ENCODE measurements at regions not wholly inside any gene's neighbourhood (a gene's known extent, or its start where the extent isn't known, plus 50 kb on each side); places are given as distances from the start of the nearest gene placed in this dataset.
"Not testable (repeated sequence)": the region's sequence is repeated elsewhere in the genome, so short reads cannot be mapped to it uniquely, and the experiment has no call there.

- Histone ChIP-seq H3K4me3 (ENCODE audit: low read length) (no peak overlapping the region), H3K4me1 (ENCODE audit: control insufficient read depth, insufficient read depth, low read length) (no peaks in the 10 kb centered on the region)
Observed at GRCh38 chr3:181935915-181936314, 224.2 kb downstream of the SOX2 start.

GRCh38 chr3:181936774-181937173 is 225.0 kb downstream of the SOX2 start:
- H3K27ac ChIP-seq (ENCODE audit: low read length), result no peak overlapping the region
- DNase-seq, result no peak
- no peaks in the 10 kb centered on the region for H3K27me3 ChIP-seq (ENCODE audit: control insufficient read depth, insufficient read depth, low read length)
- WGBS (ENCODE audit: insufficient coverage), result 100% methylated on average over 2 of the region's 6 CpGs
- H3K4me3 ChIP-seq (ENCODE audit: low read length), result no peak overlapping the region
- no peaks in the 10 kb centered on the region for H3K36me3 ChIP-seq (ENCODE audit: control insufficient read depth, insufficient read depth, low read length)
- H3K9me3 ChIP-seq (replicated peaks; ENCODE audit: control insufficient read depth, low read depth, low read length), result no peaks in the 10 kb centered on the region
- H3K4me1 ChIP-seq (ENCODE audit: control insufficient read depth, insufficient read depth, low read length), result no peaks in the 10 kb centered on the region

More at GRCh38 chr3:181935915-181936314, 224.2 kb downstream of the SOX2 start:
- Histone ChIP-seq H3K27ac (ENCODE audit: low read length) (no peak overlapping the region), H3K27me3 (ENCODE audit: control insufficient read depth, insufficient read depth, low read length) (no peaks in the 10 kb centered on the region), H3K36me3 (ENCODE audit: control insufficient read depth, insufficient read depth, low read length) (no peaks in the 10 kb centered on the region), H3K9me3 (replicated peaks; ENCODE audit: control insufficient read depth, low read depth, low read length) (no peaks in the 10 kb centered on the region)
- no peak for DNase-seq
- no CpG with 5 or more reads among the region's 2 CpGs for WGBS (ENCODE audit: insufficient coverage)

GRCh38 chr3:181938580-181938979 is 226.9 kb downstream of the SOX2 start:
- DNase-seq, result not testable (repeated sequence)
- whole genome bisulfite sequencing (ENCODE audit: insufficient coverage), result no CpG with 5 or more reads among the region's 3 CpGs

GRCh38 chr3:181940703-181941102 is 229.0 kb downstream of the SOX2 start:
- H3K4me3 ChIP-seq (ENCODE audit: low read length), result no peak overlapping the region
- no peak overlapping the region for H3K27ac ChIP-seq (ENCODE audit: low read length)
- no peaks in the 10 kb centered on the region for H3K4me1 ChIP-seq (ENCODE audit: control insufficient read depth, insufficient read depth, low read length)
- H3K27me3 ChIP-seq (ENCODE audit: control insufficient read depth, insufficient read depth, low read length), result no peaks in the 10 kb centered on the region
- WGBS (ENCODE audit: insufficient coverage), result 58% methylated on average over 2 of the region's 3 CpGs
- no peak for DNase-seq
- H3K9me3 ChIP-seq (replicated peaks; ENCODE audit: control insufficient read depth, low read depth, low read length), result no peaks in the 10 kb centered on the region
- no peaks in the 10 kb centered on the region for H3K36me3 ChIP-seq (ENCODE audit: control insufficient read depth, insufficient read depth, low read length)

More at GRCh38 chr3:181938580-181938979, 226.9 kb downstream of the SOX2 start:
- H3K27me3 ChIP-seq (ENCODE audit: control insufficient read depth, insufficient read depth, low read length); H3K4me3 ChIP-seq (ENCODE audit: low read length); H3K4me1 ChIP-seq (ENCODE audit: control insufficient read depth, insufficient read depth, low read length); H3K36me3 ChIP-seq (ENCODE audit: control insufficient read depth, insufficient read depth, low read length); H3K27ac ChIP-seq (ENCODE audit: low read length); H3K9me3 ChIP-seq (replicated peaks; ENCODE audit: control insufficient read depth, low read depth, low read length): not testable (repeated sequence)

- H3K9me3 ChIP-seq (replicated peaks; ENCODE audit: control insufficient read depth, low read depth, low read length), result no peaks in the 10 kb centered on the region
- no peak overlapping the region for H3K27ac ChIP-seq (ENCODE audit: low read length)
- no peak for DNase-seq
- WGBS (ENCODE audit: insufficient coverage), result 0% methylated on average over 1 of the region's 5 CpGs
- H3K36me3 ChIP-seq (ENCODE audit: control insufficient read depth, insufficient read depth, low read length), result no peaks in the 10 kb centered on the region
- H3K27me3 ChIP-seq (ENCODE audit: control insufficient read depth, insufficient read depth, low read length), result no peaks in the 10 kb centered on the region
- no peak overlapping the region for H3K4me3 ChIP-seq (ENCODE audit: low read length)
- no peaks in the 10 kb centered on the region for H3K4me1 ChIP-seq (ENCODE audit: control insufficient read depth, insufficient read depth, low read length)
Observed at GRCh38 chr3:181941250-181941649, 229.5 kb downstream of the SOX2 start.

- Histone ChIP-seq H3K4me1 (ENCODE audit: control insufficient read depth, insufficient read depth, low read length) (no peaks in the 10 kb centered on the region), H3K4me3 (ENCODE audit: low read length) (no peak overlapping the region), H3K36me3 (ENCODE audit: control insufficient read depth, insufficient read depth, low read length) (no peaks in the 10 kb centered on the region), H3K27me3 (ENCODE audit: control insufficient read depth, insufficient read depth, low read length) (no peaks in the 10 kb centered on the region), H3K27ac (ENCODE audit: low read length) (no peak overlapping the region), H3K9me3 (replicated peaks; ENCODE audit: control insufficient read depth, low read depth, low read length) (no peaks in the 10 kb centered on the region)
- 41% methylated on average over 4 of the region's 6 CpGs for WGBS (ENCODE audit: insufficient coverage)
- DNase-seq, result no peak
Observed at GRCh38 chr3:181943285-181943684, 231.6 kb downstream of the SOX2 start.

GRCh38 chr3:181947606-181948005 is 235.9 kb downstream of the SOX2 start:
- Histone ChIP-seq H3K4me1 (ENCODE audit: control insufficient read depth, insufficient read depth, low read length) (no peaks in the 10 kb centered on the region), H3K9me3 (replicated peaks; ENCODE audit: control insufficient read depth, low read depth, low read length) (no peaks in the 10 kb centered on the region), H3K36me3 (ENCODE audit: control insufficient read depth, insufficient read depth, low read length) (no peaks in the 10 kb centered on the region), H3K4me3 (ENCODE audit: low read length) (no peak overlapping the region), H3K27ac (ENCODE audit: low read length) (no peak overlapping the region), H3K27me3 (ENCODE audit: control insufficient read depth, insufficient read depth, low read length) (no peaks in the 10 kb centered on the region)
- WGBS (ENCODE audit: insufficient coverage), result no CpG with 5 or more reads among the region's 1 CpG
- no peak for DNase-seq

GRCh38 chr3:181948286-181948685 is 236.6 kb downstream of the SOX2 start:
- no peak overlapping the region for H3K27ac ChIP-seq (ENCODE audit: low read length)
- H3K9me3 ChIP-seq (replicated peaks; ENCODE audit: control insufficient read depth, low read depth, low read length), result no peaks in the 10 kb centered on the region
- H3K36me3 ChIP-seq (ENCODE audit: control insufficient read depth, insufficient read depth, low read length), result no peaks in the 10 kb centered on the region
- H3K27me3 ChIP-seq (ENCODE audit: control insufficient read depth, insufficient read depth, low read length), result no peaks in the 10 kb centered on the region
- no CpG with 5 or more reads among the region's 2 CpGs for WGBS (ENCODE audit: insufficient coverage)
- no peak for DNase-seq
- H3K4me1 ChIP-seq (ENCODE audit: control insufficient read depth, insufficient read depth, low read length), result no peaks in the 10 kb centered on the region
- no peak overlapping the region for H3K4me3 ChIP-seq (ENCODE audit: low read length)

- Histone ChIP-seq H3K36me3 (ENCODE audit: control insufficient read depth, insufficient read depth, low read length) (no peaks in the 10 kb centered on the region), H3K27ac (ENCODE audit: low read length) (no peak overlapping the region), H3K9me3 (replicated peaks; ENCODE audit: control insufficient read depth, low read depth, low read length) (no peaks in the 10 kb centered on the region), H3K4me1 (ENCODE audit: control insufficient read depth, insufficient read depth, low read length) (no peaks in the 10 kb centered on the region), H3K27me3 (ENCODE audit: control insufficient read depth, insufficient read depth, low read length) (no peaks in the 10 kb centered on the region), H3K4me3 (ENCODE audit: low read length) (no peak overlapping the region)
- 78% methylated on average over 4 of the region's 5 CpGs for WGBS (ENCODE audit: insufficient coverage)
- DNase-seq, result no peak
Observed at GRCh38 chr3:181952221-181952620, 240.5 kb downstream of the SOX2 start.

GRCh38 chr3:181952929-181953328 is 241.2 kb downstream of the SOX2 start:
- no peaks in the 10 kb centered on the region for H3K9me3 ChIP-seq (replicated peaks; ENCODE audit: control insufficient read depth, low read depth, low read length)
- 71% methylated on average over 4 of the region's 4 CpGs for WGBS (ENCODE audit: insufficient coverage)
- no peaks in the 10 kb centered on the region for H3K27me3 ChIP-seq (ENCODE audit: control insufficient read depth, insufficient read depth, low read length)
- H3K4me3 ChIP-seq (ENCODE audit: low read length), result no peak overlapping the region
- DNase-seq, result no peak
- no peaks in the 10 kb centered on the region for H3K36me3 ChIP-seq (ENCODE audit: control insufficient read depth, insufficient read depth, low read length)
- no peaks in the 10 kb centered on the region for H3K4me1 ChIP-seq (ENCODE audit: control insufficient read depth, insufficient read depth, low read length)
- H3K27ac ChIP-seq (ENCODE audit: low read length), result no peak overlapping the region

- DNase-seq, result no peak
- Histone ChIP-seq H3K27me3 (ENCODE audit: control insufficient read depth, insufficient read depth, low read length) (no peaks in the 10 kb centered on the region), H3K27ac (ENCODE audit: low read length) (no peak overlapping the region), H3K4me1 (ENCODE audit: control insufficient read depth, insufficient read depth, low read length) (no peaks in the 10 kb centered on the region), H3K9me3 (replicated peaks; ENCODE audit: control insufficient read depth, low read depth, low read length) (no peaks in the 10 kb centered on the region), H3K36me3 (ENCODE audit: control insufficient read depth, insufficient read depth, low read length) (no peaks in the 10 kb centered on the region), H3K4me3 (ENCODE audit: low read length) (no peak overlapping the region)
- no CpG with 5 or more reads among the region's 2 CpGs for WGBS (ENCODE audit: insufficient coverage)
Observed at GRCh38 chr3:181955566-181955965, 243.8 kb downstream of the SOX2 start.
